Esophagus muscularis mucosa (tissue), 4 donors: ENCODE measurements at regions not wholly inside any gene's neighbourhood (a gene's known extent, or its start where the extent isn't known, plus 50 kb on each side); places are given as distances from the start of the nearest gene placed in this dataset.

Experiments
- DNase-seq: peaks from one replicate; pipeline ENCODE4 v3.0.0-alpha.2; 2017; ENCODE audit errors: extremely low spot score
- H3K27ac ChIP-seq, 4 donors: fragments of 200-600 bp; sonication (generic); replicated peaks in 1 of 4; 1 replicate in 3 of 4; 2 replicates in 1 of 4; pipeline ENCODE4 v1.5.1; 2016 to 2019; ENCODE audit warnings: mild to moderate bottlenecking in 1 of 4
- H3K27me3 ChIP-seq, 4 donors: fragments of 200-600 bp; sonication (generic); one replicate each; pipeline versions ENCODE4 v1.5.1 to v1.6.0; 2016 to 2019
- H3K36me3 ChIP-seq, 4 donors: fragments of 200-600 bp; sonication (generic); one replicate each; pipeline ENCODE4 v1.5.1; 2016 to 2019
- H3K4me1 ChIP-seq, 4 donors: fragments of 200-600 bp; sonication (generic); one replicate each; pipeline ENCODE4 v1.5.1; 2016 to 2019
- H3K4me3 ChIP-seq, 4 donors: fragments of 200-600 bp; sonication (generic); 1 replicate in 2 of 4; 2 replicates in 2 of 4; pipeline ENCODE4 v1.5.1; 2016 to 2019; ENCODE audit warnings: mild to moderate bottlenecking in 4 of 4, moderate library complexity in 1 of 4
- H3K9me3 ChIP-seq, 4 donors: fragments of 200-600 bp; sonication (generic); 1 replicate in 3 of 4; 2 replicates in 1 of 4; pipeline ENCODE4 v1.5.1; 2016 to 2019
- CTCF ChIP-seq, 3 experiments: fragments of 200-600 bp in 2 of 3; fragments of 450-650 bp in 1 of 3; sonication (generic) in 2 of 3; IDR thresholded peaks; one replicate each; pipeline ENCODE4 v1.5.1; 2017 to 2019; ENCODE audit warnings: antibody characterized with exemption in 3 of 3, mild to moderate bottlenecking in 2 of 3, moderate library complexity in 1 of 3
- EP300 ChIP-seq: sonication (generic); formaldehyde crosslinking; IDR thresholded peaks from one replicate; pipeline ENCODE4 v1.6.1; 2017; ENCODE audit warnings: antibody characterized with exemption
- POLR2A ChIP-seq: fragments of 450-650 bp; IDR thresholded peaks from one replicate; pipeline ENCODE4 v1.6.1; 2017; ENCODE audit warnings: antibody characterized with exemption, moderate library complexity, mild to moderate bottlenecking, low read depth
- POLR2AphosphoS5 ChIP-seq, 2 donors: sonication (generic); formaldehyde crosslinking; IDR thresholded peaks; one replicate each; pipeline ENCODE4 v1.6.1; 2017; ENCODE audit warnings: antibody characterized with exemption in 2 of 2
- WGBS: methylation state at CpG from one replicate; pipeline ENCODE4 v1.1.5; 2018; 5-methylcytosine and 5-hydroxymethylcytosine counted together
- intact Hi-C: fragments of 100-400 bp; cut with DNase I; formaldehyde crosslinking; loops from one replicate; pipeline ENCODE4 v1.15.1; 2023

- Histone ChIP-seq H3K27me3 (no peaks in the 10 kb centered on the region), H3K36me3 (no peaks in the 10 kb centered on the region), H3K9me3 (no peaks in the 10 kb centered on the region), H3K4me1 (no peaks in the 10 kb centered on the region), H3K4me3 (no peak overlapping the region), H3K27ac (no peak overlapping the region)
- TF ChIP-seq EP300 = no peak
- intact Hi-C loops = no loop called here
- 74% methylated on average over 1 of the region's 1 CpG for WGBS
- no peak for DNase-seq
Measured at GRCh38 chr1:104624538-104624937, 874.8 kb downstream of the AMY1C start.

DNA sequence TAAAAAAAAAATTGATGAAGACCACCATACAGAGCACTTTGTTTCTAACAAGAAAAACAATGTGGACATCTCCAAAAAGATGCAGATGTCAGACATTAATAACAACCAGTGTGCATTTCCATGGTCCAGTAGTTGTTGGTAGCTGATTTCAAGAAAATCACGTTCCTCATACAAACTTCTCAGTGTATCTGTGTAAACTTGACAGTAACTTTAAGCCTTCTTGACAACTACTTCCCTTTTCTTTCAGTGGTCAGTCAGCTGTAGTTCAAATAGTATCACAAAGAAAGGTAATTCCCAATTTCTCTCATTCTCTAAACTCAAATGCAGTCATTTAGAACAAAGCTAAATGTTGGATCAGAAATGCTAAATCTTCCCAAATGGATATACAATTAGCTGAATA lies 879.9 kb downstream of the AMY1C start:
- no peaks in the 10 kb centered on the region for H3K9me3 ChIP-seq
- peaks cover 0 to 6% (median 0%) of the 10 kb centered on the region in 4 donors for H3K4me1 ChIP-seq
- no peak overlapping the region for H3K4me3 ChIP-seq
- TF ChIP-seq POLR2A = no peak
- no peak for TF ChIP-seq POLR2AphosphoS5 (IDR thresholded peaks at IDR 0.05)
- TF ChIP-seq CTCF (IDR thresholded peaks at IDR 0.05) = no peak
- TF ChIP-seq EP300 = no peak
- 39% methylated on average over 1 of the region's 1 CpG for WGBS
- intact Hi-C loops = no loop called here
- no peaks in the 10 kb centered on the region for H3K36me3 ChIP-seq
- DNase-seq = no peak
- H3K27me3 ChIP-seq = no peaks in the 10 kb centered on the region
- no peak overlapping the region for H3K27ac ChIP-seq

GRCh38 chr1:104630567-104631149 lies 881.0 kb downstream of the AMY1C start:
- intact Hi-C loops = no loop called here
- no peak for DNase-seq
- WGBS = 43% methylated on average over 5 of the region's 5 CpGs
- H3K9me3 ChIP-seq = no peaks in the 10 kb centered on the region
- no peaks in the 10 kb centered on the region for H3K27me3 ChIP-seq
- no peaks in the 10 kb centered on the region for H3K36me3 ChIP-seq
- peaks cover 0 to 6% (median 0%) of the 10 kb centered on the region in 4 donors for H3K4me1 ChIP-seq
- H3K4me3 ChIP-seq = no peak overlapping the region
- TF ChIP-seq CTCF (IDR thresholded peaks at IDR 0.05) = no peak
- TF ChIP-seq POLR2A = no peak
- TF ChIP-seq EP300 = no peak
- TF ChIP-seq POLR2AphosphoS5 (IDR thresholded peaks at IDR 0.05) = no peak
- H3K27ac ChIP-seq = no peak overlapping the region

DNA sequence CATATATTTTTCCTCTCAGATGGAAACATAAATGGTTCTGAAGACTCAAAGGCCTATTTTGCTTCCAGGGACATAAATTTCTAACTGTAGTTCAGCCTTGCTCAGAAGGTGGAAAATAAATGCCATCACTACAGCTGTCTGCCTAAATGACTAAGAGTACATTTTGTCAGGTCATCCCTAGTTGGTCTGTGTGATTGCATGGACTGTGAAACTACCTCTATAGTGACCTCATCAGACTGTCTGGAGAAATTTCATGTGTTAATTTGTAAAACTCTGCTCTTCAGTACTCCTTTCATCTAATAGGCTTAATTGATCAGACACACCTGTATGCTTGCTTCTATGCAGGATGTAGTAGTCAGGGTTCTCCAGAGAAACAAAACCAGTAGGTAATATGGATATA lies 886.9 kb downstream of the AMY1C start:
- Histone ChIP-seq H3K27ac (no peak overlapping the region), H3K4me3 (no peak overlapping the region), H3K9me3 (no peaks in the 10 kb centered on the region), H3K27me3 (no peaks in the 10 kb centered on the region), H3K4me1 (no peaks in the 10 kb centered on the region), H3K36me3 (no peaks in the 10 kb centered on the region)
- TF ChIP-seq POLR2AphosphoS5 (IDR thresholded peaks at IDR 0.05) (no peak), CTCF (IDR thresholded peaks at IDR 0.05) (no peak), EP300 (no peak), POLR2A (no peak)
- DNase-seq = no peak
- intact Hi-C loops = no loop called here

DNA sequence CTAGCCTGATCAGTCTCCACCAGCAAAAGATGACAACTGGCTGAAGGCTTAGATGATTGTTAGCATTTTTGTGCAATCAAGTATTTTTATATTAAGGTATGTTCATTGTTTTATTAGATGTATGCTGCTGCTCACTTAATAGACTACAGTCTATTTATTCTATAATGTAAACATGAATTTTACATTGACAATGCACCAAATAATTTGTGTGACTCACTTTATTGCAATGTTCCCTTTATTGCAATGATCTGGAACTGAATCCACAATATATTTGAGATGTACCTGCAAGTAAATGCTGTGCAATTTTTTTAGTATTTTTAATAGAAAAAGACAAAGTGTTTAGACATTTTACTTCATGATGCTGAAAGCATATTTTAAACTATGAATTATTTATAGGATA lies 896.5 kb downstream of the AMY1C start:
- no peaks in the 10 kb centered on the region for H3K9me3 ChIP-seq
- intact Hi-C loops = no loop called here
- TF ChIP-seq CTCF (IDR thresholded peaks at IDR 0.05) (no peak), POLR2AphosphoS5 (IDR thresholded peaks at IDR 0.05) (no peak), EP300 (no peak), POLR2A (no peak)
- no peak overlapping the region for H3K4me3 ChIP-seq
- no peaks in the 10 kb centered on the region for H3K27me3 ChIP-seq
- no peak overlapping the region for H3K27ac ChIP-seq
- H3K36me3 ChIP-seq = no peaks in the 10 kb centered on the region
- H3K4me1 ChIP-seq = peaks cover 0 to 8% (median 2%) of the 10 kb centered on the region in 4 donors
- no peak for DNase-seq
